ENCODE measurements at regions not wholly inside any gene's neighbourhood (a gene's known extent, or its start where the extent isn't known, plus 50 kb on each side); places are given as distances from the start of the nearest gene placed in this dataset.

DNA sequence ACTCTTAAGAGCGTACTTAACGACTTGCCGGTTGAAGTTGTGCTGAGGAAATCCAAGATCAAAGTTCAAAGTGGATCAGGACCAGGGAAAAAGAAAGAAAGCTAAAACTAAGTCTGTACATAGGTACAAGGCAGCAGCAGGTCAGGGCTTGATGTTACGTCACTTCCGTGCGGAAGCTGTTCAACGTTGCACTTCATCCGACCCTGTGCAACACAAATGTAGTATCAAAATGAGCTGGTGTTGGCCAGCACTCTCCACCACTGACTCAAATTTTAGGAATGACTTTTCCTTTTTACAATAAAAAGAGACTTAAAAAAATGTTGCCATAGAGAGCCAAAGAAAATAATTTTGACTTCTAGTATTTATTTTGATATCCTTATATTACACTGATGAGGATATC, 1315.4 kb downstream of the EFNB2 start:
- TF ChIP-seq FOXP2 (optimal IDR thresholded peaks at IDR 0.05; ENCODE audit: control extremely low read depth, extremely low read length, insufficient read depth), result no peak
- Histone ChIP-seq H3K27ac (no peak overlapping the region), H3K4me3 (no peak overlapping the region), H3K36me3 (ENCODE audit: insufficient read depth, low read length) (no peaks in the 10 kb centered on the region), H3K9ac (ENCODE audit: insufficient read length) (no peak overlapping the region), H3K9me3 (ENCODE audit: low read depth, low read length) (no peaks in the 10 kb centered on the region)
- DNase-seq (ENCODE audit: low read depth, low spot score), result no peak

DNA sequence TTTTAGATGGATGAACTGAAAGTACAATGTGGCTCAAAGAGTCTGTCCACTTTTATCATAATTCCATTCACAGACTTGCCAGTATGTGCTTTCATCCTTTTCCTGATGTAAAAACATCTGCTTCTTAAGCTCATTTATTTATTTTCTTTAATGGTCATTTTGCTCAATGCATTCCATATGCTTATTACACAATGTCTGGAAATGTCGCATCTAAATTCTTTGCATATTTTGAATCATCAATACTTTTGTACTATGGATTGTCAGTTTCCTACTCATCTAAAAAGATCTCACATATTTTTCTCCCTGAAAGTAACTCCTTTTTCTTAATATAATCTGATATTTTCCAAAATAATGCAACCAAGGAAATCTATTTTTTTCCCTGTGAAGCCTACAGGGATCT, 1315.8 kb downstream of the EFNB2 start:
- Histone ChIP-seq H3K9ac (ENCODE audit: insufficient read length) (no peak overlapping the region), H3K36me3 (ENCODE audit: insufficient read depth, low read length) (no peaks in the 10 kb centered on the region), H3K27ac (no peak overlapping the region), H3K4me3 (no peak overlapping the region), H3K9me3 (ENCODE audit: low read depth, low read length) (no peaks in the 10 kb centered on the region)
- no peak for TF ChIP-seq FOXP2 (optimal IDR thresholded peaks at IDR 0.05; ENCODE audit: control extremely low read depth, extremely low read length, insufficient read depth)
- TF ChIP-seq EZH2 (IDR thresholded peaks at IDR 0.05), result no peak
- TF ChIP-seq POLR2AphosphoS5 (IDR thresholded peaks at IDR 0.05; ENCODE audit: borderline replicate concordance, low read depth, low read length), result no peak
- no peak for DNase-seq (ENCODE audit: low read depth, low spot score)

DNA sequence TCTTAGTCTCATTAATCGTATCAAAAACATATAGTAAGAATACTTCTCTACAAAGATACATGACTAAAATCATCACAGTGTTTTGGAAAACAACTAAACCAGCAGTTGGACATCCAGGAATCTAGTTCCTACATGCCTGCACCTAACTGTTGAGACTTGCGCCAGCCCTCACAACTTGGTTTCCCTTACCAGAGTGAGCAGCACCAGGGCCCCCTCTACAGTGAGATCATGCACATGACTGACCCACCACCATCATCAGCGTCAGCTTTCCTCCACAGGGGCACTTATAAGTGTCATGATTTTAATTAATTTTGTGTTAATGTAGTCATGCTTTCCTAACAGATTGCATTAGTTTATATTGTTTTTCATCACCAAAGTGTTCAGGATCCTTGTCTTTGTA, 1322.0 kb downstream of the EFNB2 start:
- no peaks in the 10 kb centered on the region for H3K9me3 ChIP-seq (ENCODE audit: low read depth, low read length)
- no peak for TF ChIP-seq POLR2AphosphoS5 (IDR thresholded peaks at IDR 0.05; ENCODE audit: borderline replicate concordance, low read depth, low read length)
- no peak for TF ChIP-seq EZH2 (IDR thresholded peaks at IDR 0.05)
- no peak for TF ChIP-seq FOXP2 (optimal IDR thresholded peaks at IDR 0.05; ENCODE audit: control extremely low read depth, extremely low read length, insufficient read depth)
- H3K4me3 ChIP-seq, result no peak overlapping the region
- no peaks in the 10 kb centered on the region for H3K36me3 ChIP-seq (ENCODE audit: insufficient read depth, low read length)
- H3K27ac ChIP-seq, result no peak overlapping the region
- no peak overlapping the region for H3K9ac ChIP-seq (ENCODE audit: insufficient read length)
- no peak for DNase-seq (ENCODE audit: low read depth, low spot score)

DNA sequence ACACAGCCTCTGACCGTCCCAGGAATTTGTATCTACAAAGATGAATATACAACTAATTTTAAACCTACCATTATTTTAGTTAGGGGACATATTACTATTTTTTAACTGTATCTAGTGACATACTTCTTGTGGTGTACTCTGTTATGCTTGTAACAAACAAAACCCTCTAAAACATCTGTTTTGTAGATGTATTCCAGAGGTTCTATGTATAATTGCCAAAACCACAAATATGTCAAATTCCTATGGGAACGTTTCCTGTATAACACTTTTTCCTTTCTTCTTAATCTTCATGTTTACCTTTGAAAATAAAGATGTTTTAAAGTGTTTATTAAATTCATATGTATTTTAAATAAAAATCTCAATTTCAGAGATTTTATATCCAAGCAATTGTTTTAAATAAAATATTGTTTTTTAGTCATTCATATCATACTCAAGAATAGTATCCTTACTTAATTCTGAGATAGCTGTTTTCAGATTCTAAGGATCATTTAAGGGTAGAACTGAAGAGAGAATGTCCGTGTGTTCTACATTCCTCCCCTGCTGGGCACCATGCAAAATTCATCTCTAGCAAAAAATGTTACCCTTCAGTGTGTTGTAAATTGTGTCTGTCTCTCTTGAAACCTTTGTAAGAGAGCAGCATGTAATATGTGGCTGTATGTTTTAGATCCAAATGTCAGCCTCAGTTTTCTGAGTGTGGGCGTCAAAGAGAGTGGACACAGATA, 1327.7 kb downstream of the EFNB2 start:
- Histone ChIP-seq H3K9ac (ENCODE audit: insufficient read length) (no peak overlapping the region), H3K27ac (no peak overlapping the region), H3K36me3 (ENCODE audit: insufficient read depth, low read length) (no peaks in the 10 kb centered on the region), H3K4me3 (no peak overlapping the region; the same call in 1 of the 2 replicates), H3K9me3 (ENCODE audit: low read depth, low read length) (no peaks in the 10 kb centered on the region)
- TF ChIP-seq FOXP2 (optimal IDR thresholded peaks at IDR 0.05; ENCODE audit: control extremely low read depth, extremely low read length, insufficient read depth), result peak; percentile 24
- no peak for TF ChIP-seq EZH2 (IDR thresholded peaks at IDR 0.05)
- TF ChIP-seq POLR2AphosphoS5 (IDR thresholded peaks at IDR 0.05; ENCODE audit: borderline replicate concordance, low read depth, low read length), result no peak
- no peak for DNase-seq (ENCODE audit: low read depth, low spot score)

DNA sequence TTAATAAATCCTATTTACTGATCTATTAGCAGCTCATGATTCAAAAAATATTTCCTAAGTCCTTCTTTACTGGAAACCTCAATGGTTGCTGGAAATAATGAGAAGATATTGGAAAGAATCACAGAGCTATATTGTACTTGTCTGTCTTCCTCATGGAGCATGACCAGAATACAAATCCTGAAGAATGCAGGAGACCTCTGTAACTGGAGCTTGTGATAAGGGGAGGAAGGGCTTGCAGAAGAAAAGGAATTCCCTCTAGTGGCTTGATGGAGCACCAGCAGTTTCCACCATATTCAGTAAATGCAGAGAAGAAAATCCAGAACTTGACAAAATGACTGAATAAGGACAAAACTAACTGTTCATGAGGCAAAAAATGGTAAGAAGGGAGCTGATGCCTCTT, 1333.1 kb downstream of the EFNB2 start:
- no peak overlapping the region for H3K27ac ChIP-seq
- no peaks in the 10 kb centered on the region for H3K9me3 ChIP-seq (ENCODE audit: low read depth, low read length)
- no peak overlapping the region for H3K4me3 ChIP-seq
- TF ChIP-seq FOXP2 (optimal IDR thresholded peaks at IDR 0.05; ENCODE audit: control extremely low read depth, extremely low read length, insufficient read depth), result no peak
- TF ChIP-seq EZH2 (IDR thresholded peaks at IDR 0.05), result no peak
- no peak for TF ChIP-seq POLR2AphosphoS5 (IDR thresholded peaks at IDR 0.05; ENCODE audit: borderline replicate concordance, low read depth, low read length)
- no peak for DNase-seq (ENCODE audit: low read depth, low spot score)
- no peaks in the 10 kb centered on the region for H3K36me3 ChIP-seq (ENCODE audit: insufficient read depth, low read length)
- H3K9ac ChIP-seq (ENCODE audit: insufficient read length), result no peak overlapping the region

DNA sequence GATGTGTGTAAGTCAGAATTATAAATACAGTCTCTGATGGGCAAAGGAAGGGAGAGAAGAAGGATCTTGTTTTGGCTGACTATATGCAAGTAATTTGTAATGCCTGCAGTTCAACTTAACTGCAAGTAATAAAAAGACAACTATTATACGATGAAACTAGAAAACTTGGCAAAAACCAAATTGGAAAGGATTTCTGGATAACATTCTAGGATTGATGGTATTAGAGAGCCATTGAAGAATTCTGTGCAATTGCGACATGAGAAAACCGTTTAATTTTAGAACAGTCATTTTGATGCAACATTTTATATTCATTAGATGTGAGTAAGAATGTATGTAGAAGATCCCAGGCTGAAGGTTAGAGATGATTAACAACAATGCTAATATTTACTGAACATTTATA, 1334.1 kb downstream of the EFNB2 start:
- no peak for DNase-seq (ENCODE audit: low read depth, low spot score)
- Histone ChIP-seq H3K9me3 (ENCODE audit: low read depth, low read length) (no peaks in the 10 kb centered on the region), H3K36me3 (ENCODE audit: insufficient read depth, low read length) (no peaks in the 10 kb centered on the region), H3K4me3 (no peak overlapping the region), H3K27ac (no peak overlapping the region), H3K9ac (ENCODE audit: insufficient read length) (no peak overlapping the region)
- no peak for TF ChIP-seq EZH2 (IDR thresholded peaks at IDR 0.05)
- TF ChIP-seq POLR2AphosphoS5 (IDR thresholded peaks at IDR 0.05; ENCODE audit: borderline replicate concordance, low read depth, low read length), result no peak
- TF ChIP-seq FOXP2 (optimal IDR thresholded peaks at IDR 0.05; ENCODE audit: control extremely low read depth, extremely low read length, insufficient read depth), result no peak

DNA sequence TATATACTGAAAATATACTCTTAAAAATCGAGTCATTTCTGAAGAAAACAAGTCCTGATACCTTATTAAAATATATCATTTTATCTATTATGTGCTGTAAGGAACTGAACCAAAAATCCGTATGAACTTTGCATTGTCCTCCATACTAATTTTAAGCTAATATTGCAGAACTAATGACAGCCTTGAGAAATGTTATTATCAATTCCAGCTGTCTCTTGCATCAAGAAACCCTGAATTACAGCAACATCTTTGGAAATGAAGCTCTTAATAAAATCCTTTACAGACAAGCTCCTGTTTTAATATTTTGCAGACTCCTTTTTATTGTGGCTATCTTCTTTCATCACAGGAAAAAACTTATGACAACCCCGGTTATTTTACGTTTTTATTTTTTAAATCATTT, 1335.3 kb downstream of the EFNB2 start:
- Histone ChIP-seq H3K9ac (ENCODE audit: insufficient read length) (no peak overlapping the region), H3K9me3 (ENCODE audit: low read depth, low read length) (no peaks in the 10 kb centered on the region), H3K4me3 (no peak overlapping the region), H3K36me3 (ENCODE audit: insufficient read depth, low read length) (no peaks in the 10 kb centered on the region), H3K27ac (no peak overlapping the region)
- TF ChIP-seq EZH2 (IDR thresholded peaks at IDR 0.05) (no peak), FOXP2 (optimal IDR thresholded peaks at IDR 0.05; ENCODE audit: control extremely low read depth, extremely low read length, insufficient read depth) (no peak), POLR2AphosphoS5 (IDR thresholded peaks at IDR 0.05; ENCODE audit: borderline replicate concordance, low read depth, low read length) (no peak)
- DNase-seq (ENCODE audit: low read depth, low spot score), result no peak

DNA sequence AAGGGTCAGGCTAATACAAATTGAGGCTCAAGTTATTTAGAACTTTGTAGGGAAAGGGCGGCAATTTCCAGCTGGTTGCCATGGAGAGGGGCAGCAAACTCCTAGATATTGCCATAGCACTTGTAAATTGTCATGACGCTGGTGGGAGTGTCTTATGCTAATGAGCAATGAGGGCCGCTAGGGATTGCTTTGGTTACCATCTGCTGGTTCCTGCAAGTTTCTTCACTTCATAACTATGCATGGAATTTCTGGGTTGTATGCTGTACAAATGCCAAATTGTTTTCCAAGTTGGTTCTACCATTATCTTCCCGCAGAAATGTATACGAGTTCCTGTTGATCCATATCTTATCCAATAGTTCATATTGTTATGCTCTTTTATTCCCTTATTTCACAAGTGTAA, 1339.4 kb downstream of the EFNB2 start:
- DNase-seq (ENCODE audit: low read depth, low spot score), result peak; percentile 84
- TF ChIP-seq POLR2AphosphoS5 (IDR thresholded peaks at IDR 0.05; ENCODE audit: borderline replicate concordance, low read depth, low read length) (no peak), FOXP2 (optimal IDR thresholded peaks at IDR 0.05; ENCODE audit: control extremely low read depth, extremely low read length, insufficient read depth) (no peak), EZH2 (IDR thresholded peaks at IDR 0.05) (no peak)
- peak overlapping the region; percentile 70 for H3K27ac ChIP-seq
- H3K36me3 ChIP-seq (ENCODE audit: insufficient read depth, low read length), result no peaks in the 10 kb centered on the region
- H3K9ac ChIP-seq (ENCODE audit: insufficient read length), result peak overlapping the region; percentile 1
- peak overlapping the region; percentile 69 for H3K4me3 ChIP-seq
- H3K9me3 ChIP-seq (ENCODE audit: low read depth, low read length), result no peaks in the 10 kb centered on the region

DNA sequence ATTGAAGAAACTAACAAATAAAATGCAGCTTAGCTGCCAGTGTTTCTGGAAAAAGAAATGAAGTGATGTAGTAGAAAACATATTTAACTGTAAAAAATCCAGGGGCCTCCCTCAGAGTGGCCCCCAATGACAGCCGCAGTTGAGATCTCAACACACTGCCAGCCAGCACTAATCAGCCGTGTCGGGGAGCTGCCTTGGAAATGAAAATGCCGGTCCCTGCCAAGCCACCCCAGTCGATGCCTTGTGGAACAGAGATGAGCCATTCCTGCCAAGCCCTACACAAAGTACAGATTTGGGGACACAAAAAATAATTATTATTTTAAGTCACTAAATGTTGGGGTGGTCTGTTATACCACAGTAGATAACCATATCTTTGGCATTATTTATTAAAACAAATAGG, 1342.4 kb downstream of the EFNB2 start:
- TF ChIP-seq EZH2 (IDR thresholded peaks at IDR 0.05) (no peak), FOXP2 (optimal IDR thresholded peaks at IDR 0.05; ENCODE audit: control extremely low read depth, extremely low read length, insufficient read depth) (no peak), POLR2AphosphoS5 (IDR thresholded peaks at IDR 0.05; ENCODE audit: borderline replicate concordance, low read depth, low read length) (no peak)
- Histone ChIP-seq H3K27ac (no peak overlapping the region), H3K4me3 (no peak overlapping the region), H3K36me3 (ENCODE audit: insufficient read depth, low read length) (no peaks in the 10 kb centered on the region), H3K9ac (ENCODE audit: insufficient read length) (no peak overlapping the region), H3K9me3 (ENCODE audit: low read depth, low read length) (no peaks in the 10 kb centered on the region)
- DNase-seq (ENCODE audit: low read depth, low spot score), result no peak

All from SK-N-MC (cell line).